Neural cell (in vitro differentiated cells): ENCODE measurements at regions not wholly inside any gene's neighbourhood (a gene's known extent, or its start where the extent isn't known, plus 50 kb on each side); places are given as distances from the start of the nearest gene placed in this dataset.

Experiments
- POLR2AphosphoS5 ChIP-seq: IDR thresholded peaks from 2 replicates; pipeline ENCODE4 v1.6.1; 2012
- TF ChIP-seq, protein P1 (sequence below): fragments of 450-650 bp; IDR thresholded peaks from 2 replicates; pipeline ENCODE4 v1.5.1; 2014; ENCODE audit warnings: antibody characterized with exemption, mild to moderate bottlenecking, moderate library complexity; ENCODE audit not compliant: poor library complexity, severe bottlenecking

DNA sequence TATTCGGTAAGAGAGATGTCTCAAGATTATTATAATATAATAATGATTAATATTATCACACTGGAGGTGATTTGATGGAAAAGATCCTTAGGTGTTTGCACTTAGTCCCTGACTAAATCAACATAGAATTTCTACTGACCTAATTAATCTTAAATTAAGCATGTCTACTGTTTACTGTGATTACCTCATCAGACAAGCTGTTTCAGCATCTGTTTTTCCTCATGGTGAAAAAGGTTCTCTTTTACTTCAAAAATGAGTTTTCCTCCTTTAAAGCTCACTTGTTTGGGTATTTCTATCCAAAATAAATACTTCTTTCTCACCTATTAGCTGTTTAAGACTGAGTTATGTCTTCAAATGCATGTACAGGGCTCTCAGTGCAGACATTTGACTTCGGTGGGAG, 407.8 kb downstream of the NKX6-1 start:
- TF ChIP-seq, protein P1, sequence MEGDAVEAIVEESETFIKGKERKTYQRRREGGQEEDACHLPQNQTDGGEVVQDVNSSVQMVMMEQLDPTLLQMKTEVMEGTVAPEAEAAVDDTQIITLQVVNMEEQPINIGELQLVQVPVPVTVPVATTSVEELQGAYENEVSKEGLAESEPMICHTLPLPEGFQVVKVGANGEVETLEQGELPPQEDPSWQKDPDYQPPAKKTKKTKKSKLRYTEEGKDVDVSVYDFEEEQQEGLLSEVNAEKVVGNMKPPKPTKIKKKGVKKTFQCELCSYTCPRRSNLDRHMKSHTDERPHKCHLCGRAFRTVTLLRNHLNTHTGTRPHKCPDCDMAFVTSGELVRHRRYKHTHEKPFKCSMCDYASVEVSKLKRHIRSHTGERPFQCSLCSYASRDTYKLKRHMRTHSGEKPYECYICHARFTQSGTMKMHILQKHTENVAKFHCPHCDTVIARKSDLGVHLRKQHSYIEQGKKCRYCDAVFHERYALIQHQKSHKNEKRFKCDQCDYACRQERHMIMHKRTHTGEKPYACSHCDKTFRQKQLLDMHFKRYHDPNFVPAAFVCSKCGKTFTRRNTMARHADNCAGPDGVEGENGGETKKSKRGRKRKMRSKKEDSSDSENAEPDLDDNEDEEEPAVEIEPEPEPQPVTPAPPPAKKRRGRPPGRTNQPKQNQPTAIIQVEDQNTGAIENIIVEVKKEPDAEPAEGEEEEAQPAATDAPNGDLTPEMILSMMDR: no peak
- no peak for TF ChIP-seq POLR2AphosphoS5
